ENCODE measurements at regions not wholly inside any gene's neighbourhood (a gene's known extent, or its start where the extent isn't known, plus 50 kb on each side); places are given as distances from the start of the nearest gene placed in this dataset.

- ATAC-seq (ENCODE audit: poor library complexity) (no peak), DNase-seq (no peak)
- Histone ChIP-seq H3K9me3 (ENCODE audit: control insufficient read depth in 1 of 2, insufficient read depth in 1 of 2, low read length in 2 of 2) (no peaks in the 10 kb centered on the region), H3K27ac (ENCODE audit: low read depth in 1 of 2, low read length in 2 of 2) (no peak overlapping the region), H3K4me1 (ENCODE audit: insufficient read depth, low read length) (no peaks in the 10 kb centered on the region), H3K27me3 (ENCODE audit: control insufficient read depth in 1 of 2, insufficient read depth in 2 of 2, low read length in 2 of 2) (no peaks in the 10 kb centered on the region), H3K4me3 (ENCODE audit: low read length) (no peak overlapping the region), H3K36me3 (ENCODE audit: insufficient read depth, low read length) (no peaks in the 10 kb centered on the region)
- H3K4me3 Mint-ChIP-seq: no peak overlapping the region
- H3K4me1 Mint-ChIP-seq (ENCODE audit: low read depth): no peaks in the 10 kb centered on the region
- TF ChIP-seq, protein P1, sequence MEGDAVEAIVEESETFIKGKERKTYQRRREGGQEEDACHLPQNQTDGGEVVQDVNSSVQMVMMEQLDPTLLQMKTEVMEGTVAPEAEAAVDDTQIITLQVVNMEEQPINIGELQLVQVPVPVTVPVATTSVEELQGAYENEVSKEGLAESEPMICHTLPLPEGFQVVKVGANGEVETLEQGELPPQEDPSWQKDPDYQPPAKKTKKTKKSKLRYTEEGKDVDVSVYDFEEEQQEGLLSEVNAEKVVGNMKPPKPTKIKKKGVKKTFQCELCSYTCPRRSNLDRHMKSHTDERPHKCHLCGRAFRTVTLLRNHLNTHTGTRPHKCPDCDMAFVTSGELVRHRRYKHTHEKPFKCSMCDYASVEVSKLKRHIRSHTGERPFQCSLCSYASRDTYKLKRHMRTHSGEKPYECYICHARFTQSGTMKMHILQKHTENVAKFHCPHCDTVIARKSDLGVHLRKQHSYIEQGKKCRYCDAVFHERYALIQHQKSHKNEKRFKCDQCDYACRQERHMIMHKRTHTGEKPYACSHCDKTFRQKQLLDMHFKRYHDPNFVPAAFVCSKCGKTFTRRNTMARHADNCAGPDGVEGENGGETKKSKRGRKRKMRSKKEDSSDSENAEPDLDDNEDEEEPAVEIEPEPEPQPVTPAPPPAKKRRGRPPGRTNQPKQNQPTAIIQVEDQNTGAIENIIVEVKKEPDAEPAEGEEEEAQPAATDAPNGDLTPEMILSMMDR (IDR thresholded peaks at IDR 0.05): no peak
- H3K27ac Mint-ChIP-seq: no peak overlapping the region
- no peaks in the 10 kb centered on the region for H3K27me3 Mint-ChIP-seq
- no peaks in the 10 kb centered on the region for H3K9me3 Mint-ChIP-seq
- ChIA-PET POLR2A (no interaction called here), CTCF (no interaction called here)
- intact Hi-C loops (cut with DNase I, micrococcal nuclease): no loop called here
- no peaks in the 10 kb centered on the region for H3K36me3 Mint-ChIP-seq (ENCODE audit: low read depth)
Measured at GRCh38 chr2:145845207-145845894, 1325.4 kb upstream of the ZEB2 start.

- Mint-ChIP-seq H3K27ac (no peak overlapping the region), H3K4me3 (no peak overlapping the region), H3K36me3 (ENCODE audit: low read depth) (no peaks in the 10 kb centered on the region), H3K9me3 (no peaks in the 10 kb centered on the region), H3K4me1 (ENCODE audit: low read depth) (no peaks in the 10 kb centered on the region), H3K27me3 (no peaks in the 10 kb centered on the region)
- Histone ChIP-seq H3K4me1 (ENCODE audit: insufficient read depth, low read length) (no peaks in the 10 kb centered on the region), H3K9me3 (ENCODE audit: control insufficient read depth in 1 of 2, insufficient read depth in 1 of 2, low read length in 2 of 2) (no peaks in the 10 kb centered on the region), H3K4me3 (ENCODE audit: low read length) (no peak overlapping the region), H3K27me3 (ENCODE audit: control insufficient read depth in 1 of 2, insufficient read depth in 2 of 2, low read length in 2 of 2) (no peaks in the 10 kb centered on the region), H3K27ac (ENCODE audit: low read depth in 1 of 2, low read length in 2 of 2) (no peak overlapping the region), H3K36me3 (ENCODE audit: insufficient read depth, low read length) (no peaks in the 10 kb centered on the region)
- intact Hi-C loops (cut with DNase I, micrococcal nuclease): no loop called here
- TF ChIP-seq, protein P1 (IDR thresholded peaks at IDR 0.05): no peak
- ATAC-seq (ENCODE audit: poor library complexity) (no peak), DNase-seq (no peak)
- POLR2A ChIA-PET: no interaction called here
- CTCF ChIA-PET: interaction anchor here (0.9 to 1.5 kb wide), 2 partner anchors 12 to 1992 kb away, joined by 4 read pairs; no protein-coding TSS in a partner anchor
Measured at GRCh38 chr2:145841973-145842372, 1322.1 kb upstream of the ZEB2 start.

GRCh38 chr2:145836986-145837385 lies 1317.1 kb upstream of the ZEB2 start:
- H3K27ac Mint-ChIP-seq: no peak overlapping the region
- Histone ChIP-seq H3K4me3 (ENCODE audit: low read length) (no peak overlapping the region), H3K36me3 (ENCODE audit: insufficient read depth, low read length) (no peaks in the 10 kb centered on the region), H3K27ac (ENCODE audit: low read depth in 1 of 2, low read length in 2 of 2) (no peak overlapping the region), H3K9me3 (ENCODE audit: control insufficient read depth in 1 of 2, insufficient read depth in 1 of 2, low read length in 2 of 2) (no peaks in the 10 kb centered on the region), H3K27me3 (ENCODE audit: control insufficient read depth in 1 of 2, insufficient read depth in 2 of 2, low read length in 2 of 2) (no peaks in the 10 kb centered on the region), H3K4me1 (ENCODE audit: insufficient read depth, low read length) (no peaks in the 10 kb centered on the region)
- DNase-seq (no peak), ATAC-seq (ENCODE audit: poor library complexity) (no peak)
- no peaks in the 10 kb centered on the region for H3K4me1 Mint-ChIP-seq (ENCODE audit: low read depth)
- H3K9me3 Mint-ChIP-seq: no peaks in the 10 kb centered on the region
- ChIA-PET POLR2A (no interaction called here), CTCF (no interaction called here)
- intact Hi-C loops (cut with DNase I, micrococcal nuclease): no loop called here
- TF ChIP-seq, protein P1 (IDR thresholded peaks at IDR 0.05): no peak
- no peaks in the 10 kb centered on the region for H3K27me3 Mint-ChIP-seq
- no peaks in the 10 kb centered on the region for H3K36me3 Mint-ChIP-seq (ENCODE audit: low read depth)
- H3K4me3 Mint-ChIP-seq: no peak overlapping the region
